ENCODE measurements at regions not wholly inside any gene's neighbourhood (a gene's known extent, or its start where the extent isn't known, plus 50 kb on each side); places are given as distances from the start of the nearest gene placed in this dataset.

DNA sequence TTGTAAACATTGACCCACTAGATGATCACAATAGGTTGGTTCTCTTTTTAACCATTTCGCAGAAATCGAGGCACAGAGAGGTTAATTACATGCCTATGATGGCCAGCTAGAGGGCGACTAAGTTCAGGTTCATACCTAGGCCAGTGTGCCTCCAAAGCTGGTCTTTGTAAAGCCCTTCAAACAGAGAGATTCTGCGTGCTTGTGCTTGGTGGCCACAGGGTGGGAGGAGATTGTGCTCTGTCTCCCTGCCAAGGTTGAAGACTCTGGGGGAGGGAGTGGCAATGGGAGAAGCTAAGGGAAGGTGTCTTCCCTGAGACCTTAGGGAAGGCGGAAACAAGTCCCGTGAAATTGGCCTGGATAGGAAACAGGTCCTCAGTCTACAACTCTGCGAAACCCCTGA lies 59.1 kb upstream of the RBM15 start:
- TF ChIP-seq EP300 (IDR thresholded peaks at IDR 0.05) (no peak), POLR2A (IDR thresholded peaks at IDR 0.05) (no peak), POLR2AphosphoS5 (IDR thresholded peaks at IDR 0.05) (no peak)
- TF ChIP-seq, protein P1, sequence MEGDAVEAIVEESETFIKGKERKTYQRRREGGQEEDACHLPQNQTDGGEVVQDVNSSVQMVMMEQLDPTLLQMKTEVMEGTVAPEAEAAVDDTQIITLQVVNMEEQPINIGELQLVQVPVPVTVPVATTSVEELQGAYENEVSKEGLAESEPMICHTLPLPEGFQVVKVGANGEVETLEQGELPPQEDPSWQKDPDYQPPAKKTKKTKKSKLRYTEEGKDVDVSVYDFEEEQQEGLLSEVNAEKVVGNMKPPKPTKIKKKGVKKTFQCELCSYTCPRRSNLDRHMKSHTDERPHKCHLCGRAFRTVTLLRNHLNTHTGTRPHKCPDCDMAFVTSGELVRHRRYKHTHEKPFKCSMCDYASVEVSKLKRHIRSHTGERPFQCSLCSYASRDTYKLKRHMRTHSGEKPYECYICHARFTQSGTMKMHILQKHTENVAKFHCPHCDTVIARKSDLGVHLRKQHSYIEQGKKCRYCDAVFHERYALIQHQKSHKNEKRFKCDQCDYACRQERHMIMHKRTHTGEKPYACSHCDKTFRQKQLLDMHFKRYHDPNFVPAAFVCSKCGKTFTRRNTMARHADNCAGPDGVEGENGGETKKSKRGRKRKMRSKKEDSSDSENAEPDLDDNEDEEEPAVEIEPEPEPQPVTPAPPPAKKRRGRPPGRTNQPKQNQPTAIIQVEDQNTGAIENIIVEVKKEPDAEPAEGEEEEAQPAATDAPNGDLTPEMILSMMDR (IDR thresholded peaks at IDR 0.05), result no peak
